GM20431 (cell line): ENCODE measurements at regions not wholly inside any gene's neighbourhood (a gene's known extent, or its start where the extent isn't known, plus 50 kb on each side); places are given as distances from the start of the nearest gene placed in this dataset.
"Not testable (repeated sequence)": the region's sequence is repeated elsewhere in the genome, so short reads cannot be mapped to it uniquely, and the experiment has no call there.

Source experiments
- in situ Hi-C: fragments of 300-500 bp; cut with MseI, MboI; formaldehyde crosslinking; loops from one replicate; pipeline ENCODE4 v1.15.0; 2020; ENCODE audit warnings: low sequenced_read_pairs; ENCODE audit not compliant: unreplicated experiment

GRCh38 chr6:12348530-12349511 lies 58.7 kb downstream of the EDN1 start:
- in situ Hi-C loops, result no loop called here

- in situ Hi-C loops, result no loop called here
Measured at GRCh38 chr6:12350644-12351170, 60.5 kb downstream of the EDN1 start.

GRCh38 chr6:12351672-12352071 lies 61.5 kb downstream of the EDN1 start:
- in situ Hi-C loops, result no loop called here

- in situ Hi-C loops, result no loop called here
Measured at GRCh38 chr6:12353731-12354130, 63.6 kb downstream of the EDN1 start.

- in situ Hi-C loops, result no loop called here
Measured at GRCh38 chr6:12354499-12354898, 64.3 kb downstream of the EDN1 start.

- in situ Hi-C loops, result no loop called here
Measured at GRCh38 chr6:12355354-12355753, 65.2 kb downstream of the EDN1 start.

- in situ Hi-C loops, result no loop called here
Measured at GRCh38 chr6:12356431-12356830, 66.3 kb downstream of the EDN1 start.

GRCh38 chr6:12356983-12357972 lies 67.1 kb downstream of the EDN1 start:
- in situ Hi-C loops, result no loop called here

- in situ Hi-C loops, result no loop called here
Measured at GRCh38 chr6:12359036-12359435, 68.9 kb downstream of the EDN1 start.

- in situ Hi-C loops, result no loop called here
Measured at GRCh38 chr6:12361042-12361765, 71.0 kb downstream of the EDN1 start.

GRCh38 chr6:12363277-12363650 lies 73.1 kb downstream of the EDN1 start:
- in situ Hi-C loops, result not testable (repeated sequence)

GRCh38 chr6:12363651-12364381 lies 73.7 kb downstream of the EDN1 start:
- in situ Hi-C loops, result no loop called here

- in situ Hi-C loops, result no loop called here
Measured at GRCh38 chr6:12364621-12365020, 74.5 kb downstream of the EDN1 start.

GRCh38 chr6:12366731-12367130 lies 76.6 kb downstream of the EDN1 start:
- in situ Hi-C loops, result no loop called here

GRCh38 chr6:12367412-12367811 lies 77.3 kb downstream of the EDN1 start:
- in situ Hi-C loops, result no loop called here

GRCh38 chr6:12369355-12369754 lies 79.2 kb downstream of the EDN1 start:
- in situ Hi-C loops, result no loop called here

- in situ Hi-C loops, result no loop called here
Measured at GRCh38 chr6:12369781-12370262, 79.7 kb downstream of the EDN1 start.

- in situ Hi-C loops, result no loop called here
Measured at GRCh38 chr6:12371151-12371550, 81.0 kb downstream of the EDN1 start.

GRCh38 chr6:12371641-12372146 lies 81.5 kb downstream of the EDN1 start:
- in situ Hi-C loops, result no loop called here
